ENCODE measurements at regions not wholly inside any gene's neighbourhood (a gene's known extent, or its start where the extent isn't known, plus 50 kb on each side); places are given as distances from the start of the nearest gene placed in this dataset.

DNA sequence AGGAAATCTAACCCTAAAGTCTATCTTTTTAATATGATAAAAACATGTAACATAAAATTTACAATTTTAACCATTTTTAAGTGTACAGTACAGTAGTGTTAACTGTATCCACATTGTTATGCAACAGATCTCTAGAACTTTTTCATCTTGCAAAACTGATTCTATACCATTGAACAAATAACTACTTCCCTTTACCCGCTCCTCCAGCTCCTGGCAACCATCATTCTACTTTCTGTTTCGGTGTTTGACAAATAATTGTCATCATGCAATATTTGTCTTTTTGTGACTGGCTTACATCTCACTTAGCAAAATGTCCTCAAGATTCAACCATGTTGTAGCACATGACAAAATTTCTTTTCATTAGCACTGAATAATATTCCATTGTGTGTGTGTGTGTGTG lies 203.2 kb downstream of the SIM1 start:
- no peak for DNase-seq (ENCODE audit: low read depth)
- TF ChIP-seq, protein P1, sequence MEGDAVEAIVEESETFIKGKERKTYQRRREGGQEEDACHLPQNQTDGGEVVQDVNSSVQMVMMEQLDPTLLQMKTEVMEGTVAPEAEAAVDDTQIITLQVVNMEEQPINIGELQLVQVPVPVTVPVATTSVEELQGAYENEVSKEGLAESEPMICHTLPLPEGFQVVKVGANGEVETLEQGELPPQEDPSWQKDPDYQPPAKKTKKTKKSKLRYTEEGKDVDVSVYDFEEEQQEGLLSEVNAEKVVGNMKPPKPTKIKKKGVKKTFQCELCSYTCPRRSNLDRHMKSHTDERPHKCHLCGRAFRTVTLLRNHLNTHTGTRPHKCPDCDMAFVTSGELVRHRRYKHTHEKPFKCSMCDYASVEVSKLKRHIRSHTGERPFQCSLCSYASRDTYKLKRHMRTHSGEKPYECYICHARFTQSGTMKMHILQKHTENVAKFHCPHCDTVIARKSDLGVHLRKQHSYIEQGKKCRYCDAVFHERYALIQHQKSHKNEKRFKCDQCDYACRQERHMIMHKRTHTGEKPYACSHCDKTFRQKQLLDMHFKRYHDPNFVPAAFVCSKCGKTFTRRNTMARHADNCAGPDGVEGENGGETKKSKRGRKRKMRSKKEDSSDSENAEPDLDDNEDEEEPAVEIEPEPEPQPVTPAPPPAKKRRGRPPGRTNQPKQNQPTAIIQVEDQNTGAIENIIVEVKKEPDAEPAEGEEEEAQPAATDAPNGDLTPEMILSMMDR (conservative IDR thresholded peaks at IDR 0.05; ENCODE audit: control insufficient read depth, insufficient read depth, low read depth, low read length) = no peak
- H3K4me3 ChIP-seq (ENCODE audit: control insufficient read depth, low read depth, low read length) = no peak overlapping the region

DNA sequence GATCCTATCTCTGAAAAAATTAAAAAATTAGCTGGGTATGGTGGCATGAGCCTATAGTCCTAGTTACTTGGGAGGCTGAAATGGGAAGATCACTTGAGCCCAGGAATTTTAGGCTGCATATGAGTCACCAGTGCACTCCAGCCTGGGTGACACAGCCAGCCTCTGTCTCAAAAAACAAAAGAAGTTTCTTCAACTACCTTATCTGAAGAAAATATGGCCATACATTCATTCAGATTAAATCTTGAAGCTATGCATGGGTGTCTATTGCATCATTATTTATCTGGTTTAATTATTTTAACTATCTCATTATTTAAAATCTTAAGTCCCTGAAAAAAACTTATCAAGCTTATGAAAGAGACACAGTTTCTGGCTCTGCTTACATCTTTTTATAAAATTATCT lies 204.1 kb downstream of the SIM1 start:
- peak; percentile 12 for DNase-seq (ENCODE audit: low read depth)
- no peak overlapping the region for H3K4me3 ChIP-seq (ENCODE audit: control insufficient read depth, low read depth, low read length)
- TF ChIP-seq, protein P1 (conservative IDR thresholded peaks at IDR 0.05; ENCODE audit: control insufficient read depth, insufficient read depth, low read depth, low read length) = no peak

DNA sequence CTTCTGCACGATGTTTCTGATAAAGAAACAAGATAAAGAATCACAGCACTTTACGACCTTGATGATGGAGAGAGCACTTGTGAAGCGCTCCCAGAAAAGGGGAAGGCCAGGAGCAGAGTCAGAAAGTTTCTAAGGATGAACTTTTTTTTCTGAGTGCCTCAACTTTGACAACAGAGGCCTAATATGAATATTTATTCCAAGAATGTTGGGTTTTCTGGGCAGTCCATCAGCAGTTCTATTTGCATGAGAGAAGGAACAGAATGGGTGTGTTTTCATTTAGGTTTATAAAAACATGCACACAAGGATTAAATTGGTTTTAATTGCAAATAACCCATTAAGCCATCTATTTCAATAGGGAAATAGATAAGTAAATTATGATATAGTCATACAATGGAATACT lies 204.9 kb downstream of the SIM1 start:
- no peak for DNase-seq (ENCODE audit: low read depth)
- H3K4me3 ChIP-seq (ENCODE audit: control insufficient read depth, low read depth, low read length) = no peak overlapping the region
- TF ChIP-seq, protein P1 (conservative IDR thresholded peaks at IDR 0.05; ENCODE audit: control insufficient read depth, insufficient read depth, low read depth, low read length) = no peak

DNA sequence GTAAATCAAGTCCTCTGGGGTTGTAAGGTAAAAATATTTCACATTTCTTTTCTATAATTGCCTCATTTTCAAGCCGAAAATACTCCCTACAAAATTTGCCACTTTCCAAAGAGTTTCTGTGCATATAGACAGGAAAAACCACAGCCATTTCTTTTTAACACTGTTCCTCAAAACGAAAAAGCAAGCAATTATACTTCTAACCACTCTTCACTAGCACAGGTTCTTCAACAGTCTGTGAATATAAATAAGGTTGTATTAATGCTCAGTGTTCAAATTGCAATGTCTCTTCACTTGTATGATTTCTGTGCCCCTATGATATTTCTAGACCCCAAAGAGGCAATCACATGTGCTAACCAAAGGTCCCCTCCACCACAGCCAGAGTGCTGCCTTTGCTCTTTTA lies 206.0 kb downstream of the SIM1 start:
- TF ChIP-seq, protein P1 (conservative IDR thresholded peaks at IDR 0.05; ENCODE audit: control insufficient read depth, insufficient read depth, low read depth, low read length) = no peak
- DNase-seq (ENCODE audit: low read depth) = no peak
- no peak overlapping the region for H3K4me3 ChIP-seq (ENCODE audit: control insufficient read depth, low read depth, low read length)

DNA sequence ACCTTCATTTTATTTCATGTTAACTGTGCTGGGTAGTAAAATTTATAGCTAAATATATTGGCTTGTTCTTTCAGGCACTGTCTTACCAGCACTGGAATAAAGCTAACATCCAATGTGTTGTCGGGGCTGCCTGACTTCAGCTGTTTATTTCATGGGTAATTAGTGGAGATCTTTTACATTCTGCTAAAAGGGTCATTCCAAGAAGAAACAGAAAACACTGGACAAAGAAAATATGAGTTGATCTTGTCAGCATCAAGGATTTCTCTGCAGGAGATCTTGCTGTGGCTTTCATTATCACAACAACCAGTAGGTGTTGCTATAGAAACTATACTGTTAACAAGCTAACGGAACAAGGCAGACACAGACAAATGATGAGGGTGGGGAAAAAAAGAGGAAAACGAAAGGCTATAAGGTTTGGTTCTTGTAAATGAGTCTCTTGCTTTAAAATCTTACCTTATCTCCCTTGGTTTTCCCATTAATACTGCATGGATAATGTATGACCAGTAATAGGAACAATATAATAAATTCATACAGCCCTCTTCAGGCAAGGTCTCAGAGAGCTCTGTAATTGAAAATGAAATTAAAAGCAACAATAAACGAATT lies 206.8 kb downstream of the SIM1 start:
- DNase-seq (ENCODE audit: low read depth) = peak; percentile 57
- H3K4me3 ChIP-seq (ENCODE audit: control insufficient read depth, low read depth, low read length) = no peak overlapping the region

DNA sequence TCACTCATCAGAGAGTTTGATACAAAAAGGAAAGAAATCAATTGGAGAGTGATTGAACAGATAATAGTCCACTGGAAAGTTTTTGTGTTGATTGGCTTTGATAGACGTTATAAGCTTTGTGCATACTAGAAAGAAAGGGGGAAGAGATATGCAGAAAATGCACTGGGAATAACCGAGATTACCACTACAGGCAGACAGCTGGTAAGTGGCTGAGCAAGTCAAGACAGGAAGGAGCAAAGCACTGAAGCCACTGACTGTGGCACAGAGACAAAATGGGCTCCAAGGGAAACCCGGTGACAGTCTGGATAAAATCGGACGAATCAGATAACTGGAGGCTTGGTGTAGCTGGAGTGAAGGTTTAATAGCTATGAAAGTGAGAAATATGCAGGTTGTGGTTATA lies 209.0 kb downstream of the SIM1 start:
- DNase-seq (ENCODE audit: low read depth) = no peak
- TF ChIP-seq, protein P1 (conservative IDR thresholded peaks at IDR 0.05; ENCODE audit: control insufficient read depth, insufficient read depth, low read depth, low read length) = no peak
- H3K4me3 ChIP-seq (ENCODE audit: control insufficient read depth, low read depth, low read length) = no peak overlapping the region

More for the DNA sequence above, 206.8 kb downstream of the SIM1 start:
- TF ChIP-seq, protein P1 (conservative IDR thresholded peaks at IDR 0.05; ENCODE audit: control insufficient read depth, insufficient read depth, low read depth, low read length) = peak; percentile 23

DNA sequence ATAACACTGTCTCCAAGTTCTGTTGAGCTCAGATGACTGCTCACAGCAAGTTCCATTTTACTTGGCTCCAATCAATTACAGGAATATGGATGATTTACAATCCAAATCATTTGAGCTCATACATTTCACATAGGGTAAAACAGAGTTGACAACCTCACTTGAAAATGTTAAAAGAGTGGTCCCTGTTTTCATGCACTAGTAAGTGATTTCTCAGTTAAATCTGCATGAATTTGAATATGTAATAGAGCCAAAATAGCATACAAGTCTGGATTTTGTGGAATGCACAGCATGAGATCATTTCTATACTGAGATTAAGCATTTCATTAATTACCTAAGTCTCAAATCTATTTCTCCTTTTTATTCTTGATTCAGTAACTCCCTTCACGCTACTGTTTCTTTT lies 217.6 kb downstream of the SIM1 start:
- TF ChIP-seq, protein P1 (conservative IDR thresholded peaks at IDR 0.05; ENCODE audit: control insufficient read depth, insufficient read depth, low read depth, low read length) = no peak
- no peak for DNase-seq (ENCODE audit: low read depth)

More for the DNA sequence above, 217.6 kb downstream of the SIM1 start:
- no peak overlapping the region for H3K4me3 ChIP-seq (ENCODE audit: control insufficient read depth, low read depth, low read length)
